IMR-90 (cell line): ENCODE measurements at regions not wholly inside any gene's neighbourhood (a gene's known extent, or its start where the extent isn't known, plus 50 kb on each side); places are given as distances from the start of the nearest gene placed in this dataset.

Experiments used
- BHLHE40 ChIP-seq: fragments of 150-350 bp; IDR thresholded peaks from 2 replicates; pipeline ENCODE4 v1.6.1; 2016; ENCODE audit warnings: mild to moderate bottlenecking, low read depth, low read length
- CEBPB ChIP-seq: IDR thresholded peaks from 2 replicates; pipeline ENCODE4 v1.6.1; 2012; ENCODE audit warnings: low read depth, low read length, improper control_type of control experiment
- CTCF ChIP-seq: conservative IDR thresholded peaks from 2 replicates; pipeline ENCODE4 v1.5.1; 2012; ENCODE audit warnings: mild to moderate bottlenecking, low read depth, low read length, improper control_type of control experiment
- FOS ChIP-seq: fragments of 150-350 bp; IDR thresholded peaks from 2 replicates; pipeline ENCODE4 v1.6.1; 2016; ENCODE audit warnings: low read depth, low read length
- MAFK ChIP-seq: IDR thresholded peaks from 2 replicates; pipeline ENCODE4 v1.6.1; 2012; ENCODE audit warnings: low read depth, low read length, improper control_type of control experiment
- MAZ ChIP-seq: IDR thresholded peaks from 2 replicates; pipeline ENCODE4 v1.6.1; 2012; ENCODE audit warnings: low read depth, mild to moderate bottlenecking, low read length, improper control_type of control experiment, moderate library complexity, borderline replicate concordance
- POLR2A ChIP-seq: IDR thresholded peaks from 2 replicates; pipeline ENCODE4 v1.6.1; 2012; ENCODE audit warnings: mild to moderate bottlenecking, low read depth, low read length
- RAD21 ChIP-seq: IDR thresholded peaks from 2 replicates; pipeline ENCODE4 v1.6.1; 2012; ENCODE audit warnings: low read length, improper control_type of control experiment
- RCOR1 ChIP-seq: IDR thresholded peaks from 2 replicates; pipeline ENCODE4 v1.6.1; 2012; ENCODE audit warnings: mild to moderate bottlenecking, low read length, improper control_type of control experiment; ENCODE audit not compliant: insufficient replicate concordance
- RFX5 ChIP-seq: IDR thresholded peaks from 2 replicates; pipeline ENCODE4 v1.8.0; 2012; ENCODE audit warnings: low read depth, mild to moderate bottlenecking, low read length, moderate library complexity
- USF2 ChIP-seq: fragments of 150-350 bp; IDR thresholded peaks from 2 replicates; pipeline ENCODE4 v1.6.1; 2017; ENCODE audit warnings: mild to moderate bottlenecking, antibody characterized with exemption, low read length, low read depth
- TF ChIP-seq, protein P1 (sequence below): fragments of 150-350 bp; IDR thresholded peaks from 2 replicates; pipeline ENCODE4 v1.6.1; 2016; ENCODE audit warnings: low read depth, mild to moderate bottlenecking, low read length, moderate library complexity, borderline replicate concordance

- TF ChIP-seq CTCF: no peak
- no peak for TF ChIP-seq FOS
- no peak for TF ChIP-seq CEBPB
- TF ChIP-seq POLR2A: no peak
- TF ChIP-seq MAZ: no peak
- TF ChIP-seq MAFK: no peak
- no peak for TF ChIP-seq RCOR1
- TF ChIP-seq, protein P1, sequence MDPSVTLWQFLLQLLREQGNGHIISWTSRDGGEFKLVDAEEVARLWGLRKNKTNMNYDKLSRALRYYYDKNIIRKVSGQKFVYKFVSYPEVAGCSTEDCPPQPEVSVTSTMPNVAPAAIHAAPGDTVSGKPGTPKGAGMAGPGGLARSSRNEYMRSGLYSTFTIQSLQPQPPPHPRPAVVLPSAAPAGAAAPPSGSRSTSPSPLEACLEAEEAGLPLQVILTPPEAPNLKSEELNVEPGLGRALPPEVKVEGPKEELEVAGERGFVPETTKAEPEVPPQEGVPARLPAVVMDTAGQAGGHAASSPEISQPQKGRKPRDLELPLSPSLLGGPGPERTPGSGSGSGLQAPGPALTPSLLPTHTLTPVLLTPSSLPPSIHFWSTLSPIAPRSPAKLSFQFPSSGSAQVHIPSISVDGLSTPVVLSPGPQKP: no peak
- no peak for TF ChIP-seq RFX5
- no peak for TF ChIP-seq RAD21
- no peak for TF ChIP-seq BHLHE40
- no peak for TF ChIP-seq USF2
Observed at GRCh38 chrX:130563476-130563875, 161.7 kb downstream of the RBMX2 start.
